NCI-H2171 (cell line): ENCODE measurements at regions not wholly inside any gene's neighbourhood (a gene's known extent, or its start where the extent isn't known, plus 50 kb on each side); places are given as distances from the start of the nearest gene placed in this dataset.
"Not testable (repeated sequence)": the region's sequence is repeated elsewhere in the genome, so short reads cannot be mapped to it uniquely, and the experiment has no call there.

Experiments used
- DNase-seq: peaks from one replicate; lab custom pipeline; 2025; lab: John Stamatoyannopoulos, UW

DNA sequence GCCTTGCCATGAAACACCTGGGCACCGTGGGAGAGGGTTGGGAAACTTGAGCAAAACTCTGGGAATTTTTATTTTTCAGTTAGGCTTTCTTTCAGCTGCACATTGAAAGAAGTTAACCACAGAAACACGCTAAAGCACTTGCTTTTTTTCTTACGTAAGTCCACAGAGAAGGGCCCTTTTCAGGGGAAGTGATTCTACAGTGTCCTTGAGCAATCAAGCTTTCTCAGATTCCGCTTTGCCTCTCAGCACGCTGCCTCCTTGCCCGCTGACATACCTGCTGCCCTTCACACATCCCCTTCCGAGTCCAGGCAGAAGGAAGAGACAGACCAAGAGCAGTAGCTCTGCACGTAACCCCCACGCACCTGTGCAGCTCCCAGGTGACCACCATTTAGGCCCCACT lies 135.5 kb upstream of the MYT1L start:
- DNase-seq, result no peak

DNA sequence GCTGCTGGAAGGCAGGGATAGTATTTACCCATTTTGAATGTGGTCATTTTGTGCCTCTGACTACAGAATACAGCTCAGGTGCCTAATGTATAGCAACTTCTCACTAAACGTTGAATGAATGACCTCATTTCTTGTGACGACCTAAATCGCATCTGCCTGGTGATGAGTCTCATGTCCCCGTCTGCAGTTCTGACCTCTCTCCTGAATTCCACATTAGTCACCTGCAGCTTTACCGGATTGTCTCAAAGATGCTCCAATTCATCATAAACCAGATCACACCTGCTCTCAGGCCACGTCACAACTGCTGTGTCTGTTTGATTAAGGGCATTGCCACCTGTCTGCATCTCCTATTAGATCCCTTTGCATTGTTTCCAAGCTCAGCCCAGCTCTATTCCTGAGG lies 133.6 kb upstream of the MYT1L start:
- no peak for DNase-seq

DNA sequence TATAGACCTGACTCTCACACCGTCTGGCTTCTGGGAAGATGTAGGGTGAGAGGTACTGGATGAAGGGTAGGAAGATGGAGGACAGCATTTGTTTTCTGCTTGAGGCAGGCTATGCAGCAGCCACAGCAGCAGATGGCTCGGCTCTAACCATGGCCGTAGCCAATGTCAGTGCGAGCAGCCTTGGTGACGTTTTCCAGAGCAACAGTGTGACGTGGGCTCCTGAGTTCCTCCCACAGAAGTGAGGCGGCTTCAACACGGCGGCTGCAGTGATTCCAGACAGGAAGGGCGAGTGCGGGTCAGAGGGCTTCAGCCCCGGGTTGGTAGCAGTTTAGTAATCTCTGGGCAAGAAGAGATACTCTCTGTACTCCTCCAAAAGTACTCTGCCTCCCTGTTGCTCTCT lies 133.0 kb upstream of the MYT1L start:
- no peak for DNase-seq

DNA sequence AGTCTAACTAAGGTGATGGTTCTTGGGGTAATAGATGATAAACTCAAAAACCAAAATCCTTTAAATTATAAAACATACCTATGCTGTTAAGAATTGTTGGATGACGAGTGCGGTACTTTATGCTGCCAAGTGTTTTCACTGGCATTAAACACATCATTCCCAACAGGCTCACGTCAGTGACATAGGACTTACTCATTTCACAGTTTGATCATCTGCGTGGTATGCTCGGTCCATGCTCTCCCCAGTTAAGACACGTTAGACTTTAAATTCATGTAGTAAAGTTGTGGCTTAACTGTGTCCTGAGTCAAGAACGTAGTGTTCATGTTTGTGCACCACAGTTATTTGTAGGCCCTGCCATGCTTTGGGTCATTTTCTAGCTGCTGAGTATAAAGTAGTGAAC lies 125.6 kb upstream of the MYT1L start:
- DNase-seq, result no peak

DNA sequence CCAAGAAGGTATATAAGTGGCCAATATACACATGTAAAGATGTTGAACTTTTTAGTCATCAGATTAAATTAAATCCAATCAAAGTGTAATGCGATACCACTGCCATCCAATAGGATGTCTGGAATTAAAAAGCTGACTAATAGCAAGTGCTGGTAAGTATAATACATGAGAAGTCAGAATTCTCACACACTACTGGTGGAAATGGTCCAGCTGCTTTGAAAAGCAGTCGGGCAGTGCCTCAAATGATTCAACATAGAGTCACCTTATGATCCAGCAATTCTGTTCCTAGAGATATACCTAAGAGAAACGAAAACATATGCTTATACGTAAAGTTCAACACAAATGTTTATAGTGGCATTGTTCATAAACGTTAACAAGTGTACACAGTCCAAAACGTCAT lies 124.1 kb upstream of the MYT1L start:
- no peak for DNase-seq

DNA sequence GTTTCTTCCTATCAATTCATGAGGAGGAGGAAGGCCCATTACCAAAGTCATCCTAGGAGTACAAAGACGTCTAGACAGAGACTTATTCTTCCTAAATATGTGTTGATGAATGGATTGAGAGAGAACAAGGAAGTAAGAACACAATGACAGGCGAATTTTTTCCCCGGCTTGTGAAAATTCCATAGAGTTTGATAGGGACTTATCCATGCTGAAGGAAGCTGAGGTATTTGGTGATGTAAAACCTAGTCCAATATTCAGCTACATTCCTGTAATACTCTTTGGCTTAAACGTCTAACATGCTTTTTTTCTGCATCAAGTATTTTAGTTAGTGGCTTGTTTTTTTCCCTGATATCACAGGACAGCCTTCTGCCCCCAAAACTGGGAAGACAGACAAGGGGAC lies 121.9 kb upstream of the MYT1L start:
- no peak for DNase-seq

DNA sequence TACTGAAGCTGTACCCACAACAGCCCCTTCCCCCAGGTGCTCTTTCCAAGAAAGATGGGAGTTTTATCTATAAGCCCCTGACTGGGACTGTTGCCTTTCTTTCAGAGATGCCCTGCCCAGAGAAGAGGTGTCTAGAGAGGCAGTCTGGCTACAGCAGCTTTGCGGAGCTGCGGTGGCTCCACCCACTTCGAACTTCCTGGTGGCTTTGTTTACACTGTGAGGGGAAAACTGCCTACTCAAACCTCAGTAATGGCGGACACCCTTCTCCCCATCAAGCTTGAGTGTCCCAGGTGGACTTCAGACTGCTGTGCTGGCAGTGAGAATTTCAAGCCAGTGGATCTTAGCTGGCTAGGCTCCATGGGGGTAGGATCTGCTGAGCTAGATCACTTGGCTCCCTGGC lies 120.2 kb upstream of the MYT1L start:
- DNase-seq, result not testable (repeated sequence)

DNA sequence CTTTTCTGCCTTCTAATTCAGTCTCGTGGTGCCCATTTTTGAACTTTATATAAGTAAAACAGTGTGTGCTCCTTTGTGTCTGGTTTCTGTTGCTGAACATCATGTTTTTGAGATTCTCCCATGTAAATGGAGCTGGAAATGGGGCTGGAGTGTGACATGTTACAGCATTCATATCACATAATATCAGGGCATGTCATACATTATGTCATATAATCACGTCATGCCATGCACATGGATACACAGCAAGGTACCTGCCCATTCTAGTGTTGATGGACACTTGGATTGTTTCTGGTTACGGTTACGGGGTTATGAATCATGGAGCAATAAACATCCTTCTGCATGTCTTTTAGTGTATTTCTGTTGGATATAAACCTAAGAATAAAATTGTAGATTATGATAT lies 117.1 kb upstream of the MYT1L start:
- DNase-seq, result no peak

DNA sequence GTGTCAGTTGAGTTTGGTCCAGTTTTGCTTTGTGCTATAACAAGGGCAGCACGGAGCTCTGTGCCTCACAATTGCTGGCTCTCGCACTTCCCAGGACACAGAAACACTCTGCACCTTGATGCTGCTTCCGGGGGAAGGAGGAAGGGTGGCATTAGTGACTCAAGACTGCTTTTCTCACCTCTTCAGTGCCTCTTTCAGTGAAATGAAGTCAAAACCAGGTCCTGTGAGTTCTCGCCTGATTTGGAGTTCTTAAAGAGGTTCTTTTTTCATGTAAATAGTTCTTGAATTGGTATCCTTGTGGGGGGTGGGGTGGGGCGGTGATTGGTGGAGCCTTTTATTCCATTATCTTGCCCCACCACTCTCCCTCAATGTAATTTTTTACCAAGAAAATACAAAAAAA lies 91.5 kb upstream of the MYT1L start:
- DNase-seq, result no peak

DNA sequence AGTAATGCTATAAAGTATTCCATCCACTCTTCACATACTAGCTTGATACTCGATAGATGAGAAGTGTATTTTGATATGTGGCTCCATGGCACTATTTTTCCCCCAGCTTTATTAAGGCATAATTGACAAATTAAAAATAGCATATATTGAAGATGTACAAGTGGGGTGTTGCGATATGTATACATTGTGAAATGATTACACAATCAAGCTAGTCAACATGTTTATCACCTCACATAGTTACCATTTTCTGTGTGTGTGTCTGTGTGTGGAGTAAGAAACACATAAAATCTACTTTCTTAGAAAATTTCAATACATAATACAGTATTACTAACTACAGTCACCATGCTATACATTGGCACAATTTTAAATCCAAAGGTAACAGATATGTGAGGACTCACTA lies 82.5 kb upstream of the MYT1L start:
- DNase-seq, result no peak

DNA sequence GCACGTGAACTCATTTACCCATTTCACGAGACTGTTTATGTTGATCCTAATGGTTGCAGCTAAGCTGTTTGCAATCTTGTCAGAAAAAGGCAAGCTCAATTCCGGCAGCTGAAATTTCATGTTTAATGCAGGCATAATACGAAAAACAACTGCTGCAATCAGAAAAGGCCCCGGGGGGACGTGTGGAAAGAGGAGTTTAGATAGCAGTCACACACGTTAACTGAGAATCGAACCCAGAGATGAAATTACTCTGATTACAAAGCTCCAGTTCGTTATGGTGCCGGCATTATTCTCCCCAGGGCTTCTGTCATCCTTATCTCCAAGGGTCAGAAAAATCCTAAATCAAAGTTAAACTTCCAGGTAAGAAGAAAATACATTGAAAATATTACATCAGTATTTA lies 79.9 kb upstream of the MYT1L start:
- DNase-seq, result no peak

DNA sequence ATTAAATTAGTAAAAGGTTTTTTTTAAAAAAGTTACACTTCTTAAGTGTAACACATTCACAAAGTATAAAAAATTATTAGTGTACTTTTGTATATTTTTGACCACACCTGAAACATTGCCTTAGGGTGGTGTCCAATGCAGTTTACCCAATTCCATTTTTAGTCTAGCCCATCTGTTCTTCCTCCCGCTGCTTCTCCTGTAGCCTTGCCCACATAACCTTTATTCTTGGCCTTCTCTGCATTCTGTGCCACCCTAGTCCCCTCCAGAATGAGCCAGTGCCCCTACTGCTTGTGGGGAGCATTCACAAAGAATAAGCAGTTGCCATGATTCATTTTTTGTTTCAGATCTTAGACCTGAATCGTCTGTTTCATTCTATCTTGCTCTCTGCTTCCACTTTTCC lies 78.4 kb upstream of the MYT1L start:
- DNase-seq, result no peak

DNA sequence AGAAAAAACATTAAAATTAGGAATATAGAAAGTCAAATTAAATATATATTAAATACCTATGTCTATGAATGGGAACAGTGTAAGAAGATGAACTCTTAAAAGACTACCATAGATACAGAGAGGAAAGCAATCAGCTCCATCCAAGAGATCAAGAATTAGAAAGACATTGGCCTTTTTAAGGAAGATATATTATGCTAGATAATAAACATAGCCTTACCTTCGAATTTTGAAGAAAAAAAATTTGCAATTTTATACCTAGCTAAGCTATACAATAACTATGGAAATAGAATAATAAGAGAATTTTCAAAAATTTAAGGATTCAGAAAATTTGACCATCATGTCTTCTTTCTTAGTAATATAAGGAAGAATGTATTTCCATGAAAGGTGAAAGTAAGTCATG lies 74.7 kb upstream of the MYT1L start:
- DNase-seq, result no peak

DNA sequence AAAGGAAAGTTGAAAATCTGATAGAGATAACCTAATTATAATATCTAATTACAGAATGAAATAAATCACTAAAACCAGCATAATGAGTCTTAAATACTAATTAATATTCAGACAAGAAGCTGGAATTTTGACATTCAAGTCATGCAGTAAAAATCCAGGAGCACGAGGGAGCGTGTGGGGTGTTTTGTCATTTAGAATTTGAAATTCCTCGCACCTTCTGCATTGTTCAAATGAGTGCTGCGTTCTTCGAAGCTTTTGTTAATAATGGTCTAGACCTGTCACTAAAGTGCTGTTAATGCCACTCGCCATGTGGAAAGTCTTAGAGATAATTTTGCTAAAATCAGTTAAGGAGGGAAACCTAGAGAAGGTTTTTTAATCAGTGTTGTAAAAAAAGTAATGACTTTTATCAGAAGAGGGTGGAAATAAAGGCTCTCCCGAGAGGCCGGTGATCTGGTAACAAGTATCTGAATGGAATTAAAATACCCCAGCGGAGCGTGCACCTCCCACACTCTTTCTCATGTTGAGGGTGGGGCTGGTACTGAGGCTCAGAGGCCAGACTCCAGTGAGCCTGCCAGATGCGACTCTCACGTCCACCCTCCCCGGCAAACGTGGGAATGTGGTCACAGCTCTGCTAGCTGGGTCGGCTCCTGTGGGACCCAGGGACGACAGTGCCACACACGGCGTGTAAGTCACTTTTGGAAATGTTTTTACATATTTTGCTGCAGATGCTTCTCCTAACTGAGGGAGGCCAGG lies 69.4 kb upstream of the MYT1L start:
- DNase-seq, result no peak

DNA sequence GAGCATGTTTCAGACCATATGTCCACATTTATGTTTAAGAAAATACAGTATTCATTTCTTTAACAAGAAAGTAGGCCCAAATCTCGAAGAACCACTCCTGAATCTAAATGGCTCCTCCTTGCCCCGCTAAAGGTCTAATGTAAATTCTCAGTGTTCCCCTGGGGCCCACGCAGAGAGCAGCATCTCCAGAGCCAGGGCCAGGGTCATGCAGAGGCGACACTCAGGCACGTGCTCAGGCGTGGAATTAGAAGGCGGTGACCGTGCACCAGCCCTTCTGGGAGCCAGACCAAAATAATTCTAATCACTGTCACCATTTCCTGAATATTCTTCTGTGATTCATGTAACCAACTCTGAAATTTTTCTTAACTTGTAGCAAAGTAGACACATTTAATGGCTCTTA lies 68.3 kb upstream of the MYT1L start:
- DNase-seq, result no peak

DNA sequence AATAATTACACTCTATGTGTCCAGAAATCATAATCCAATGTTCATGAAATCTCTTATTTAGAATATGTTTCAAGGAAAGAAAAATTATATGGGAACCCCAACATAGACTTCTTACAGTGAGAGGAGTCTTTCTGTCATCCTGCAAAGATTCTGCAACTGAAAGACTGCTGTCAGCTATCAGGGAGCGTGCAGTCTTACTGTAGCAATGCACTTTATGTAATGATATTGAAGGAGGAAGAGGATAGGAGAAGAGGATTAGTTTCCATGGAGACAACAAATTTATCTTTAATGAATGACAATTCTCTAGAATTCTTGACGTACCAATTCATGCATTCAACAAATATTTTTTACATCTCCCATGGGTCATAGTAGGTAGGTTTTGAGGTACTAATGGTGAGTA lies 61.3 kb upstream of the MYT1L start:
- DNase-seq, result no peak

DNA sequence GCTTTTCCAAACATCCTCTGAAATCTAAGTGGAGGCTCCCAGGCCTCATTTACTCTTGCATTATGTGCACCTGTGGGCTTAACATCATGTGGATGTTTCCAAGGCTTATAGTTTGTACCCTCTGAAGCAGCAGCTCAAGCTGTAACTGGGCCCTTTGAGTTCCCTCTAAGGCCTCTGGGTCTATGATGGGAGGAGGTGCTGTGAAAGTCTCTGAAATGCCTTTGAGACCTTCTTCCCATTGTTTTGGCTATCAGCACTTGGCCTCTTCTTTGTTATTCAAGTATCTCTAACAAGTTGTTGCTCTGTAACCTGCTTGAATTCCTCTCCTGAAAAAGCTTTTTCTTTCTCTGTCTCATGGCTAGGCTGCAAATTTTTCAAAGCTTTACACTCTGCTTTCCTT lies 58.1 kb upstream of the MYT1L start:
- DNase-seq, result no peak
